SJSA1 (cell line): ENCODE measurements at regions not wholly inside any gene's neighbourhood (a gene's known extent, or its start where the extent isn't known, plus 50 kb on each side); places are given as distances from the start of the nearest gene placed in this dataset.

ENCODE experiments used
- DNase-seq, 2 experiments: peaks; one replicate each; pipeline ENCODE4 v3.0.0-alpha.2; 2015 to 2020; ENCODE audit warnings: low spot score in 2 of 2, low read depth in 1 of 2
- H3K27ac ChIP-seq: fragments of 250-450 bp; sonication (Bioruptor Pico); 2 replicates; pipeline ENCODE4 v1.5.1; 2020; ENCODE audit warnings: mild to moderate bottlenecking, moderate library complexity
- H3K27me3 ChIP-seq: fragments of 250-450 bp; sonication (Bioruptor Pico); replicated peaks from 2 replicates; pipeline ENCODE4 v1.5.1; 2020; ENCODE audit warnings: mild to moderate bottlenecking, moderate library complexity
- H3K36me3 ChIP-seq: fragments of 250-450 bp; sonication (Bioruptor Pico); 2 replicates; pipeline ENCODE4 v1.5.1; 2020; ENCODE audit warnings: mild to moderate bottlenecking
- H3K4me1 ChIP-seq: fragments of 250-450 bp; sonication (Bioruptor Pico); replicated peaks from 2 replicates; pipeline ENCODE4 v1.6.1; 2021; ENCODE audit warnings: mild to moderate bottlenecking
- H3K4me3 ChIP-seq: fragments of 250-450 bp; sonication (Bioruptor Pico); 2 replicates; pipeline ENCODE4 v1.5.1; 2020; ENCODE audit warnings: mild to moderate bottlenecking
- H3K9me3 ChIP-seq: fragments of 250-450 bp; sonication (Bioruptor Pico); replicated peaks from 2 replicates; pipeline ENCODE4 v1.5.1; 2020; ENCODE audit warnings: mild to moderate bottlenecking

GRCh38 chr20:12044969-12045368 lies 127.3 kb downstream of the BTBD3 start:
- 0 out of 2 replicates have a peak, but pooled peaks cover 3% of the 10 kb centered on the region for H3K4me1 ChIP-seq
- no peak overlapping the region for H3K27ac ChIP-seq
- H3K27me3 ChIP-seq: no peaks in the 10 kb centered on the region
- DNase-seq: no peak
- H3K4me3 ChIP-seq: no peak overlapping the region
- no peaks in the 10 kb centered on the region for H3K36me3 ChIP-seq
- H3K9me3 ChIP-seq: no peaks in the 10 kb centered on the region

- no peak overlapping the region for H3K4me3 ChIP-seq
- H3K27ac ChIP-seq: no peak overlapping the region
- no peaks in the 10 kb centered on the region for H3K27me3 ChIP-seq
- H3K36me3 ChIP-seq: no peaks in the 10 kb centered on the region
- DNase-seq: no peak
- peaks cover 5% of the 10 kb centered on the region for H3K4me1 ChIP-seq
- H3K9me3 ChIP-seq: no peaks in the 10 kb centered on the region
Measured at GRCh38 chr20:12047838-12048432, 130.2 kb downstream of the BTBD3 start.

- no peak for DNase-seq
- no peak overlapping the region for H3K4me3 ChIP-seq
- no peak overlapping the region for H3K27ac ChIP-seq
Measured at GRCh38 chr20:12049125-12049524, 131.4 kb downstream of the BTBD3 start.

GRCh38 chr20:12051206-12052163 lies 133.8 kb downstream of the BTBD3 start:
- no peak for DNase-seq
- H3K27me3 ChIP-seq: no peaks in the 10 kb centered on the region

More at GRCh38 chr20:12049125-12049524, 131.4 kb downstream of the BTBD3 start:
- Histone ChIP-seq H3K36me3 (no peaks in the 10 kb centered on the region), H3K9me3 (no peaks in the 10 kb centered on the region), H3K4me1 (peaks cover 16% of the 10 kb centered on the region), H3K27me3 (no peaks in the 10 kb centered on the region)

GRCh38 chr20:12053353-12053752 lies 135.7 kb downstream of the BTBD3 start:
- Histone ChIP-seq H3K27ac (peak overlapping the region; percentile 26; the same call in 1 of the 2 replicates), H3K9me3 (no peaks in the 10 kb centered on the region), H3K27me3 (no peaks in the 10 kb centered on the region), H3K4me1 (peaks cover 12% of the 10 kb centered on the region), H3K4me3 (no peak overlapping the region), H3K36me3 (no peaks in the 10 kb centered on the region)
- DNase-seq: peak in 1 of 2 experiments; percentile 12

More at GRCh38 chr20:12051206-12052163, 133.8 kb downstream of the BTBD3 start:
- Histone ChIP-seq H3K36me3 (no peaks in the 10 kb centered on the region), H3K4me1 (peaks cover 16% of the 10 kb centered on the region), H3K4me3 (no peak overlapping the region), H3K27ac (no peak overlapping the region), H3K9me3 (no peaks in the 10 kb centered on the region)

GRCh38 chr20:12054556-12054955 lies 136.9 kb downstream of the BTBD3 start:
- H3K27ac ChIP-seq: no peak overlapping the region
- DNase-seq: no peak

GRCh38 chr20:12055161-12055560 lies 137.5 kb downstream of the BTBD3 start:
- no peak for DNase-seq
- H3K36me3 ChIP-seq: no peaks in the 10 kb centered on the region
- H3K27ac ChIP-seq: no peak overlapping the region
- H3K9me3 ChIP-seq: no peaks in the 10 kb centered on the region
- peaks cover 12% of the 10 kb centered on the region for H3K4me1 ChIP-seq
- H3K27me3 ChIP-seq: no peaks in the 10 kb centered on the region
- H3K4me3 ChIP-seq: no peak overlapping the region

More at GRCh38 chr20:12054556-12054955, 136.9 kb downstream of the BTBD3 start:
- Histone ChIP-seq H3K36me3 (no peaks in the 10 kb centered on the region), H3K4me3 (no peak overlapping the region), H3K4me1 (peaks cover 12% of the 10 kb centered on the region), H3K9me3 (no peaks in the 10 kb centered on the region), H3K27me3 (no peaks in the 10 kb centered on the region)

- Histone ChIP-seq H3K4me1 (peaks cover 12% of the 10 kb centered on the region), H3K9me3 (no peaks in the 10 kb centered on the region), H3K4me3 (no peak overlapping the region), H3K36me3 (no peaks in the 10 kb centered on the region), H3K27me3 (no peaks in the 10 kb centered on the region), H3K27ac (no peak overlapping the region)
- DNase-seq: no peak
Measured at GRCh38 chr20:12056839-12057238, 139.1 kb downstream of the BTBD3 start.

- Histone ChIP-seq H3K4me3 (no peak overlapping the region), H3K36me3 (no peaks in the 10 kb centered on the region), H3K4me1 (peaks cover 12% of the 10 kb centered on the region), H3K27me3 (no peaks in the 10 kb centered on the region), H3K9me3 (no peaks in the 10 kb centered on the region), H3K27ac (no peak overlapping the region)
- no peak for DNase-seq
Measured at GRCh38 chr20:12057778-12058177, 140.1 kb downstream of the BTBD3 start.

GRCh38 chr20:12058216-12058615 lies 140.5 kb downstream of the BTBD3 start:
- no peak for DNase-seq
- Histone ChIP-seq H3K4me3 (no peak overlapping the region), H3K4me1 (peaks cover 8% of the 10 kb centered on the region), H3K9me3 (no peaks in the 10 kb centered on the region), H3K36me3 (no peaks in the 10 kb centered on the region), H3K27ac (no peak overlapping the region), H3K27me3 (no peaks in the 10 kb centered on the region)

GRCh38 chr20:12061466-12061865 lies 143.8 kb downstream of the BTBD3 start:
- no peaks in the 10 kb centered on the region for H3K27me3 ChIP-seq
- H3K36me3 ChIP-seq: no peaks in the 10 kb centered on the region
- H3K4me1 ChIP-seq: no peaks in the 10 kb centered on the region
- 0 out of 2 replicates have a peak, but pooled peaks cover 3% of the 10 kb centered on the region for H3K9me3 ChIP-seq
- no peak overlapping the region for H3K27ac ChIP-seq
- no peak for DNase-seq
- no peak overlapping the region for H3K4me3 ChIP-seq

GRCh38 chr20:12063106-12063684 lies 145.5 kb downstream of the BTBD3 start:
- Histone ChIP-seq H3K27me3 (no peaks in the 10 kb centered on the region), H3K36me3 (no peaks in the 10 kb centered on the region), H3K27ac (no peak overlapping the region), H3K4me1 (no peaks in the 10 kb centered on the region; the same call in 1 of the 2 replicates), H3K9me3 (0 out of 2 replicates have a peak, but pooled peaks cover 4% of the 10 kb centered on the region), H3K4me3 (no peak overlapping the region)
- no peak for DNase-seq

GRCh38 chr20:12064540-12064939 lies 146.8 kb downstream of the BTBD3 start:
- no peaks in the 10 kb centered on the region for H3K27me3 ChIP-seq
- DNase-seq: no peak
- no peak overlapping the region for H3K4me3 ChIP-seq
- 0 out of 2 replicates have a peak, but pooled peaks cover 4% of the 10 kb centered on the region for H3K9me3 ChIP-seq
- no peak overlapping the region for H3K27ac ChIP-seq
- no peaks in the 10 kb centered on the region; the same call in 1 of the 2 replicates for H3K4me1 ChIP-seq
- no peaks in the 10 kb centered on the region for H3K36me3 ChIP-seq
